GM18498 (cell line): ENCODE measurements at regions not wholly inside any gene's neighbourhood (a gene's known extent, or its start where the extent isn't known, plus 50 kb on each side); places are given as distances from the start of the nearest gene placed in this dataset.

Source experiments
- ATAC-seq: cut with Tn5 transposase; IDR thresholded peaks from one replicate; pipeline ENCODE4 v1.9.1; 2021; ENCODE audit warnings: mild to moderate bottlenecking, moderate library complexity; ENCODE audit not compliant: unreplicated experiment

GRCh38 chr6:14966096-14966905, 279.6 kb upstream of the JARID2 start:
- ATAC-seq = no peak

- no peak for ATAC-seq
Measured at GRCh38 chr6:14966906-14967711, 278.8 kb upstream of the JARID2 start.

DNA sequence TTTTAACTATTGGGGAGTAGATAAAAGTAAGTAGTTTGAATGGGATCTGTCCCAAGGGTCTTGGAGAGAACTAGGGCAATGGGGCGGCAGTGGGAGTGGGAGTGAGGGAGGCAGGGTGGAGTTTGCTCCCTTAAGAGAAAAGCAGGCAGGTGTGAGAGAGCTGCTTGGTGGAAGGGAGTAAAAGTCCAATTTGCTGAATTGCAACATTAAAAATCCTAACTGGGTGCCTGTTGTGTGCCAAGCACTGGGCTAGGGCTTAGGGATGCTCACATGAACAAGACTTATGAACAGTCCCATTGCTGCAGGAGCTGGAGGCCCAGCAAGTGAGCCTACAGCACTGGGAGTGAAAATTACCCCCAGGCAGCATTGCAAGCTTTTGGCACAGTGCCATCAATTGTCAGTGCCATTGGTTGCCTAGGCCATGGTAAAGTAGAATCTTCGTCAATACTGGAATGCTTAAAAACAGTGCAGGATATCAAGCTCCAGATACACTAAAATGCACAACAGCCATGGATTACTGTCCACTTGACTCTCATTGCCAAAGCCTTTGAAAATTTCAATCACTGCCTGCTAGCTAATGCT, 277.7 kb upstream of the JARID2 start:
- ATAC-seq = no peak

DNA sequence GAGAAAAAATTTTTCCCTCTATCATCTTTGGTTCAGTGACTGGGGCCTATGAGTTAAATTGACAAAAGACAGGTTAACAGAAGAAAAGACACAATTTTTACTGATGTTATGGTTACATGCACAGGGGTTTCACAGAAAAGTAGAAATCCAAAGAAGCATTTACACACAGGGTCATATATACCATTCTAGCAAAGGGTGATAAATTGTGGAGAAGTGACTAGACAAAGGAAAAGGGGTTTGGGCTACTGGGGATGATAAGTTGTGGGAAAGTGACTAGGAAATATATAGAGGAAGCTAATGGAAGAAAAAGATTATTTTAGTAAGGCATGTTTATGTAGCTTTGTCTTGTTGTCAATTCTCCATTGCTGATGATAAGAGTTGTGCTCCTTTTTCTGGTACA, 276.7 kb upstream of the JARID2 start:
- ATAC-seq = no peak

DNA sequence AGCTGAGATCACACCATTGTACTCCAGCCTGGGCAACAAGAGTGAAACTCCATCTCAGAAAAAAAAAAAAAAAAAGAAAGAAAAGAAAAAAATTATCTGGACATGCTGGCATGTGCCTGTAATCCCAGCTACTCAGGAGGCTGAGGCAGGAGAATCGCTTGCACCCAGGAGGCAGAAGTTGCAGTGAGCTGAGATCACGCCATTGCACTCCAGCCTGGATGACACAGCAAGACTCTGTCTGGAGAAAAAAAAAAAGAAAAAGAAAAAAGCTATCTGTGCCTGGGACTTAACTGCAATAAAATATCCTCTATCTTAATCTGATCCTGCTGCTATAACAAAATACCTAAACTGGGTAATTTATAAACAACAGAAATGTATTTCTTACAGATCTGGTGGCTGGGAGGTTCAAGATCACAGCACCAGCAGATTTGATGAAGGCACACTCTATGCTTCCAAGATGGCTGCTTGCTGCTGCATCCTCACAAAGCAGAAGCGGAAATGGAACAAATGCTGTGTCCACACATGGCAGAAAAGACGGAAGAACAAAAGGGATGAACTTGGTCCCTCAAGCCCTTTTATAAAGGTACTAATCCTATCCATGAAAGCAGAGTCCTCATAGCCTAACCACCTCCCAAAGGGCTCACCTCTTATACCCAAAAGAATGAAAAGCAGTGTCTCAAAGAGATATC, 273.3 kb upstream of the JARID2 start:
- no peak for ATAC-seq

DNA sequence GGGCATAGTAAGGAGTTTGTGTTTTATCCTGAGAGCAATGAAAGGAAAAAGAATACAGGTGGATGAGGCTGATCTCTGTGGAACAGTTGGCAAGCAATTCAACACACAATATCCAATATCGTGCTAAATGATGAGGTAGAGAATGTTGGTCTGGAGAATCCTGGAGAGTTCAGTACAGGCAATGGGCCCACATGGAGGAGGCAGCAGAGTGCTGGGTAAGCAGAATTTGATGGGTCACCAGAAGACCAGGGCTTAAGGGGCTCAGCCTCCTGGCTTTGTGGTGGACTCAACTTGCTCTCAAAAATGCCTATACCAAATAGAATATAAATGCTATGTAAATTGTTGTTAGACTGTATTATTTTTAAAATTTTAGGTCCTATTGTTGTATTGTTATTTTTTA, 271.5 kb upstream of the JARID2 start:
- no peak for ATAC-seq

- ATAC-seq = no peak
Measured at GRCh38 chr6:14974792-14975470, 270.9 kb upstream of the JARID2 start.

DNA sequence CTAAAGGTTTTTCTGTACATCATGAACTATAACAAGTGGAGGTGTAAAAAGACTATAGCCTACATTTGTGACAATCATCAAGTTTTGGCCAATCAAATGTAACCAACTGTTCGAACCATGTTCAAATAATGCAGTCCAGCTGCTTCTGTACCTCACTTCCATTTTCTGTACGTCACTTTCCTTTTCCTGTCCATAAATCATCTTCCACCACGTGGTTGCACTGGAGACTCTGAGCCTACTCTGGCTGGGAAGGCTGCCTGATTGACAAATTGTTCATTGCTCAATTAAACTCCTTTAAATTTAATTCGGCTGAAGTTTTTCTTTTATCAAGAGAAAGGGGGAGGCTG, 270.4 kb upstream of the JARID2 start:
- no peak for ATAC-seq

DNA sequence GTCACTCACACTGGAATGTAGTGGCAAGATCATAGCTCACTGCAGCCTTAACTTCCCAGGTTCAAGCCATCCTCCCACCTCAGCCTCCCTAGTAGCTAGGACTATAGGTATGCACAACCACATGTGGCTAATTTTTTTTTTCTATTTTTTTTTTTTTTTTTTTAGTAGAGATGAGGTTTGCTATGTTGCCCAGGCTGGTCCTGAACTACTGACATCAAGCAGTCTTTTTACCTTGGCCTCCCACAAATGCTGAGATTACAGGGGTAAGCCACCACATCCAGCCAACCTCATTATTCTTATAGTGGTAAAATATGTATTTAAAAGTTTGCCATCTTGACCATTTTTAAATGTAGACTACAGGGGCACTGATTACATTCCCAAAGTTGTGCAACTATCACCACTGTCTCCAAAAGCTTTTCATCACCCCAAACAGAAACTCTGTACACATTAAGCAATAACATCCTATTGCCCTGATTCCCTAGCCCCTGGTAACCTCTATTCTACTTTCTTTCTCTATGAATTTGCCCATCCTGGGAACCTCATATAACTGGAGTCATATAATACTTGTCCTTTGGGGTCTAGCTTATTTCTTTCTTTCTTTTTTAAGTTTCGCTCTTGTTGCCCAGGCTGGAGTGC, 268.0 kb upstream of the JARID2 start:
- ATAC-seq = no peak

DNA sequence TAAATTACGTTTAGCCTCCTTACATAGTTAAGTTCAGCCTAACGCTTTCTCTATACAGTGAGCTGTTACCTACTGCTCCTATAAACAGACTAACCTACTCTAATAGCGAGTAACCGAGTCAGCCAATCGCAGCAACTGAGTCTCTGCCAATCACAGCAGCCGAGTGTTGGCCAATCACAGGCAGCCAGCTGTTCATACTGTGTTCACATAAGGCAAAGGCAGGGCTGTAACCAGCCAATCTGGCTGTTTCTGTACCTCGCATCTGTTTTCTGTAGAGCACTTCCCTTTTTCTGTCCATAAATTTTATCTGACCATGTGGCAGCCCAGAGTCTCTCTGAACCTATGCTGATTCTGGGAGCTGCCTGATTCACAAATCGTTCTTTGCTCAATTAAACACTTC, 263.9 kb upstream of the JARID2 start:
- no peak for ATAC-seq

- ATAC-seq = no peak
Measured at GRCh38 chr6:14983599-14984518, 262.0 kb upstream of the JARID2 start.

DNA sequence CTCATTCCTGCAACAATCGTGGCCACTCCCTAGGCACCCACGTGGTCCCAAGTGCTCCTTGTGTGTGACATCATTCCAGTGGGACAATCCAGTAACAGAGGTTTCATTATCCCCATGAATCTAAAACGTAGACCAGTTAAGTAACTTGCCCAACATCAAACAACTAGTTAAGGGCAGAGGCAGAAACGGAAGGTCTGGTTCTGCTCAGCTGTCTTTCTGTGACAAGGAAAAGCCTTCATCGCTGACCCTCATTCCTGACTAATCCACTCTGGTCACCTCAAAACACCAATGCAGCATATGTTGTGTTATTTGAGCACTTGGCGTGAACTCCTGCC, 261.4 kb upstream of the JARID2 start:
- no peak for ATAC-seq

DNA sequence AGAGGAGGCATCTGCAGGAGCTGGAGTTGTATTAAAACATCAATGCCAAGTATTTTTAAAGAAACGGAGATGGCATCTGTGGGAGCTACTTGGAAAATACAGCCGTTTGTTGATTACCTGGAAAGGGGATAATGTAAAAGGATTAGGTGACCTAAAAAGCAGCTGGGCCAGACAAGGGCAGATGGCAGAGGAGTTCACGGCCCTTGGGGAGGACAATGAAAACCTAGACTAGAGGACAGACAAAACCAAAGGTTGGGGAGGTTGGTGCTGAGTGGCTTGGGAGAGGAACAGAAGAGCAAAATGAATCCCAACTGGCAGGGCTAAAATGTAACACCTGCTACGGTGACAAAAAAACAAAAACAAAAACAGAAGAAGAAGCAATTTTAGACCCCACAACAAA, 260.5 kb upstream of the JARID2 start:
- no peak for ATAC-seq

GRCh38 chr6:14986370-14986769, 259.5 kb upstream of the JARID2 start:
- no peak for ATAC-seq

DNA sequence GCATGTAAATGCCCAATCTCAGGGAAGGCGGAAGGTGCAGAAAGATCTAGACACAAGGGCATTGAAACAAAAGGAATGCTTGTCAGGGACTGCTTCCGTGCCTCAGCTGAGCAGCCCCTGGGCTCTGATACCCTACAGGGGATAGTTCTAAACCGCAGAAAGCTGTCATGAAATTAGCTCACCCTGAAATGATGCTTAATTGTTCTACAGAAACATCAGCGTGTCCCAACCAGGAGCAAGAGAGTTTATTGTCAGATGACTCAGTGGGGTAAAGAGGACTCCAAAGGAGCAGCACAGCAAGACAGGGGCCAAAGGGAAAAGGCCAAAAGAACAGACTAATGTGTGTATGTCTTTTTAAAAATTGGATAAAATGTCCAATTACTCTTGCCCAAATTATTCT, 258.4 kb upstream of the JARID2 start:
- ATAC-seq = no peak

DNA sequence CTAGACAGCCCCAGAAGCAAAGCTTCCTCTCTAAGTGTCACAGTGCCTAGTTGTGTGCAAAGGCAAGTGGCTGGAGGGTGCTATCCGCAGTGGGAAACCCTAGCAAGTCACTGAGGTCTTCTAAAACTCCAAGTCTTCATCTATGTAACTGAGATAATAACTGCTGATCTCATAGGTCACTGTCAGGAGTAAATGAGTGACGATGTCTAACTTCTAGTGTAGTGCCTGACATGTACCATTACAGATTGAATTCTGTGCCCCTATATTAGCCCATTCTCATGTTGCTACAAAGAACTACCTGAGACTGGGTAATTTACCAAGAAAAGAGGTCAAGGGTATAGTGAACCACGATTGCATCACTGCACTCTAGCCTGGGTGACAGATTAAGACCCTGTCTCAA, 253.5 kb upstream of the JARID2 start:
- no peak for ATAC-seq

DNA sequence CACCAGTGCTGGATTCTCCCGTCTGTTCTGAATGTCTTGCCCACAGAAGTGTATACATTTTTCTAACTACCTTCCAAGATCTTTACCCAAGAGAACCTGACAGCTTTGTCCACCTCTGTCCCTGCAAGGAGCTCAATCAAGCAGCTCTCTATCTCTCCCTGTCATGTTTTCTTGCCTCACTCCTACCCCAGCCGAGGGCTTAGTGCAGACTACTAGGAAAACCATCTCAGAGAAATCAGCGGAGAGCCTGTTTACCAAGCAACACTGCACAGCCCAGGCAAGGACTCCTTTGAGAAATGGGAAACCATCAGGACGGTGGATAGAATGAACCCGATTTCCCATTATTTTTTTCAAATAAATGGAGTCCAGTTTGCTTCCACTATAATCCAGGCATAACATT, 250.7 kb upstream of the JARID2 start:
- ATAC-seq = no peak

GRCh38 chr6:14995966-14996602, 249.8 kb upstream of the JARID2 start:
- no peak for ATAC-seq

DNA sequence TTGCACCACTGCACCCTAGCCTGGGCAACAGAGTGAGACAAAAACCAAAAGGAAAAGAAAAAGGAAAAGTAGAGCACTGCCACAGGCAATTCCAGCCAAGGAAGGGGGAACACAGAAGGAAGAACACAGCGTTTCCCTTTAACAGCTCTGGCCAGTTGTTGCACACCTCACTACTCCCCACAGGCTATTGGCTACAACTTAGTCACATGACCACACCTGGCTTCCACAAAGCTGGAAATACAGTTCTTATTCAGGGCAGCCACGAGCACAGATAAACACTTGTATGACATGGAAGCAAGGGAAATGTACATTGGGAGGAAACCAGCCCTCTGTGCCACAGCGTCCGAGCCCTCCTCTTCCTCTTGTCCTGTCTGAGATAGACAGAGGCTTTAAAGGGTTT, 249.0 kb upstream of the JARID2 start:
- no peak for ATAC-seq
